Central memory CD8-positive, alpha-beta T cell (primary cell): ENCODE measurements at regions not wholly inside any gene's neighbourhood (a gene's known extent, or its start where the extent isn't known, plus 50 kb on each side); places are given as distances from the start of the nearest gene placed in this dataset.

Experiments
- ATAC-seq: fragments of 150-1000 bp; cut with Tn5 transposase; replicated peaks from 2 replicates; pipeline ENCODE4 v1.10.0; 2022; ENCODE audit warnings: mild to moderate bottlenecking, moderate FRiP score, moderate number of reproducible peaks; ENCODE audit not compliant: poor library complexity, severe bottlenecking; ENCODE audit errors: extremely low read depth
- DNase-seq, 2 donors: peaks; one replicate each; pipeline ENCODE4 v3.0.0; 2021; ENCODE audit warnings: low spot score in 2 of 2
- H3K27ac Mint-ChIP-seq: one replicate; pipeline ENCODE4 v1.8.0; 2022; ENCODE audit warnings: low read depth, mild to moderate bottlenecking, moderate library complexity, mixed read lengths
- H3K27me3 Mint-ChIP-seq: one replicate; pipeline ENCODE4 v1.8.0; 2022; ENCODE audit warnings: mixed read lengths
- H3K36me3 Mint-ChIP-seq: one replicate; pipeline ENCODE4 v1.8.0; 2022; ENCODE audit warnings: mild to moderate bottlenecking, moderate library complexity, mixed read lengths; ENCODE audit not compliant: insufficient read depth
- H3K4me1 Mint-ChIP-seq: one replicate; pipeline ENCODE4 v1.8.0; 2022; ENCODE audit warnings: mixed read lengths
- H3K4me3 Mint-ChIP-seq: one replicate; pipeline ENCODE4 v1.8.0; 2022; ENCODE audit warnings: mild to moderate bottlenecking, moderate library complexity, mixed read lengths
- H3K9me3 Mint-ChIP-seq: one replicate; pipeline ENCODE4 v1.8.0; 2022; ENCODE audit warnings: mixed read lengths

DNA sequence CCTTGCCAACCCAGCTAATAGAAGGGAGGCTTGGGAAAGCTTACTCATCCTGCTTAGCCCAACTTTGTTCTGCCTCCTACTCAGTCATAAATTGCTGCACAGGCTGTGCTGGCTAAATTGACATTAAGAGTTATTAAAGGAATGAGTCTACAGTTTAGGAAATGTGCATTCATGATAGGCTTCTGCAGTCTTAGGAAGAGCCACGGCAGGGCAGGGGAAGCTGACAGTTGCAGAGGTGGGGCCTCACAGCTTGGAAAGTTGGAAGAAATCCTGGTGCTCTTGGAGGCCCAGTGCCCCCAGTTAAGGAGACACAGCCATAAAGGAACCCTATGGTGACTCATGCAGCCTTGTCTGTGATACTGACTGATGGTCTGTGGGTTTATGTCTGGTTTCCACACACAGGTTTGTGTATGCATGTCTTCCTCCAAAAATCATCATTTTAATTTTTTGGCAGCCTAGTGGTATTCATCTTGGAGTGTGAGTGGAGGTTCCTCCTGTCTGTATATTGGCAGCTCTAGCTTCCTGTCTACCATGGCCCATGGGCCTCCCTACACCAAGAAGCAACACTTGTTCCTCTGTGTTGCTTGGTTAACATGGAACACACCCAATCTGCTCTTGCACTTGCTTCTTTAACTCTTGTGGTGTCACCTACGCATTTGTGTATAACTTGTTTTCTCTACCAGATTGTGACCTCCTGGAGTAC, 135.0 kb upstream of the KL start:
- Mint-ChIP-seq H3K36me3 (peaks cover 2% of the 10 kb centered on the region), H3K27me3 (no peaks in the 10 kb centered on the region), H3K4me3 (no peak overlapping the region), H3K9me3 (peaks cover 4% of the 10 kb centered on the region), H3K27ac (no peak overlapping the region), H3K4me1 (no peaks in the 10 kb centered on the region)
- ATAC-seq (no peak), DNase-seq (no peak)

- Mint-ChIP-seq H3K4me3 (no peak overlapping the region), H3K36me3 (peaks cover 2% of the 10 kb centered on the region), H3K27me3 (no peaks in the 10 kb centered on the region), H3K4me1 (no peaks in the 10 kb centered on the region), H3K27ac (no peak overlapping the region), H3K9me3 (peaks cover 4% of the 10 kb centered on the region)
- ATAC-seq: no peak
- DNase-seq: no peak
Measured at GRCh38 chr13:32881777-32882145, 134.5 kb upstream of the KL start.

- no peak overlapping the region for H3K27ac Mint-ChIP-seq
- no peak overlapping the region for H3K4me3 Mint-ChIP-seq
- ATAC-seq (no peak), DNase-seq (no peak)
- peaks cover 2% of the 10 kb centered on the region for H3K36me3 Mint-ChIP-seq
- peaks cover 9% of the 10 kb centered on the region for H3K9me3 Mint-ChIP-seq
- no peaks in the 10 kb centered on the region for H3K4me1 Mint-ChIP-seq
- no peaks in the 10 kb centered on the region for H3K27me3 Mint-ChIP-seq
Measured at GRCh38 chr13:32882691-32883090, 133.5 kb upstream of the KL start.

- DNase-seq (no peak), ATAC-seq (no peak)
- H3K4me3 Mint-ChIP-seq: no peak overlapping the region
- H3K9me3 Mint-ChIP-seq: peaks cover 11% of the 10 kb centered on the region
- peaks cover 2% of the 10 kb centered on the region for H3K36me3 Mint-ChIP-seq
- no peaks in the 10 kb centered on the region for H3K4me1 Mint-ChIP-seq
- H3K27me3 Mint-ChIP-seq: no peaks in the 10 kb centered on the region
- no peak overlapping the region for H3K27ac Mint-ChIP-seq
Measured at GRCh38 chr13:32883474-32883873, 132.7 kb upstream of the KL start.

DNA sequence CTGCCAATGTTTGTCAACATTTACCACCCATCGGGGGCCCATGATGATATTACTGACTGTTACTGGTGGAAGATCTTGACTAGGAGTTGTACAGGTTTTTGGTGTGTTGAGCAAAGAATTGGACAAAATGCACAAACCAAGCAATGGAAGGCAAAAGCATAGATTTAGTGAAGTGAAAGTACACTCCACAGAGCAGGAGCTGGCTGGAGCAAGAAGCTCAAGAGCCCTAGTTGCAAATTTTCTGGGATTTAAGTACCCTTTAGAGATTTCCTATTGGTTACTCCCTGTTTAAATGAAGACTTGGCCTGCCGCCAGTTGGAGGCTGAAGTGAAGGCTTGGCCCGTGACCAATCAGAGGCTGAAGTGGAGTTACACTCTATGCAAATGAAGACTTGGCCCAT, 128.6 kb upstream of the KL start:
- Mint-ChIP-seq H3K9me3 (peaks cover 11% of the 10 kb centered on the region), H3K27ac (no peak overlapping the region), H3K4me1 (no peaks in the 10 kb centered on the region), H3K36me3 (peaks cover 2% of the 10 kb centered on the region), H3K27me3 (no peaks in the 10 kb centered on the region), H3K4me3 (no peak overlapping the region)
- no peak for ATAC-seq
- no peak for DNase-seq

DNA sequence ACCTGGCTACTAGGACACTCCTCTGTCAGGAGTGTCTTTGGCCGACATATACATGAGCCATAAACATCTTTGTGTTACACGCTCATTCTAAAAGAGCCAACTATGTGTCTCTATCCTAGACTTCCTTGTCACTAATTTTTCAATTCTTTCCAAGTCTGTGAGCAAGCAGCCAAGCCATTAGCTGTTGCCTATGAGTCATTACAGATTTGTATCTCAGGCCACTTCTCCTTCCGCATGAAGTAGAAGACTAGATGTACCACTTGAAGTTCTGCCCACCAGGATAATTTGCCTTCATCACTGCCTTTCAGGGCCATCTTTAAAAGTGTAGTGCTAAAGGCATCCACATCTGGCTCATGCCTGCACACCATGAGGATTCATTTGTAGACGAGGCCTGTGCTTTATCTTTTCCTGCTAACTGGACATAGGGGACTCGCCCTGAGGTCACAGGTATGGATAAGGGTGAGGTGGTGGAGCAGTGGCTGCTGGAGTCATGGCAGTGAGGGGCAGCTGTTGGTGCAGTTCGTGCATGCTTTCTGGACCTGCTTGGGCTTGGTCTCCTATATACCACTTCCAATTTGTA, 126.1 kb upstream of the KL start:
- Mint-ChIP-seq H3K9me3 (peaks cover 6% of the 10 kb centered on the region), H3K27ac (no peak overlapping the region), H3K4me1 (no peaks in the 10 kb centered on the region), H3K27me3 (no peaks in the 10 kb centered on the region), H3K36me3 (no peaks in the 10 kb centered on the region), H3K4me3 (no peak overlapping the region)
- DNase-seq: no peak
- no peak for ATAC-seq

- H3K9me3 Mint-ChIP-seq: no peaks in the 10 kb centered on the region
- no peaks in the 10 kb centered on the region for H3K36me3 Mint-ChIP-seq
- H3K4me3 Mint-ChIP-seq: no peak overlapping the region
- no peaks in the 10 kb centered on the region for H3K27me3 Mint-ChIP-seq
- ATAC-seq (no peak), DNase-seq (no peak)
- no peaks in the 10 kb centered on the region for H3K4me1 Mint-ChIP-seq
- H3K27ac Mint-ChIP-seq: no peak overlapping the region
Measured at GRCh38 chr13:32893176-32893575, 123.0 kb upstream of the KL start.

GRCh38 chr13:32894589-32895001, 121.6 kb upstream of the KL start:
- DNase-seq (no peak), ATAC-seq (no peak)
- Mint-ChIP-seq H3K27me3 (no peaks in the 10 kb centered on the region), H3K4me1 (no peaks in the 10 kb centered on the region), H3K9me3 (no peaks in the 10 kb centered on the region), H3K4me3 (no peak overlapping the region), H3K27ac (no peak overlapping the region), H3K36me3 (no peaks in the 10 kb centered on the region)

- no peak for DNase-seq
- Mint-ChIP-seq H3K27me3 (no peaks in the 10 kb centered on the region), H3K27ac (no peak overlapping the region), H3K36me3 (no peaks in the 10 kb centered on the region), H3K9me3 (no peaks in the 10 kb centered on the region), H3K4me1 (no peaks in the 10 kb centered on the region), H3K4me3 (no peak overlapping the region)
- no peak for ATAC-seq
Measured at GRCh38 chr13:32895296-32895695, 120.9 kb upstream of the KL start.

DNA sequence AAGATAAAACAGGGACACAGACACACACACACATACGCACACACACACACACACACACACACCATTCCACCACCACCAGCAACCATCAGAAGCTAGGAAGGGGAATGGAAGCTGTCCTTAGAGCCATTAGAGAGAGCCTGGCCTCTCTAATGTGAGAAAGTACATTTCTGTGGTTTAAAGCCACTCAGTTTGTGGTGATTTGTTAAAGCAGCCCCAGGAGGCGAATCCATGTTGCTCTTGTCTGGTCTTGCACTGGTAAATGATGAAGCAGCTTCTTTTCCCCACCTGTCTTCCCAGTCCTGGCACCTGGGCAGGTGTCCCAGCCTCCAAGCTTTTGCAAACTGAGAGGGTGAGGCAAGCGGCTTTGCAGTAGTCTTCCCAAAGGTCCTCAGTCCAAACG, 118.9 kb upstream of the KL start:
- ATAC-seq: no peak
- no peaks in the 10 kb centered on the region for H3K4me1 Mint-ChIP-seq
- H3K27ac Mint-ChIP-seq: no peak overlapping the region
- no peaks in the 10 kb centered on the region for H3K9me3 Mint-ChIP-seq
- H3K27me3 Mint-ChIP-seq: no peaks in the 10 kb centered on the region
- DNase-seq: no peak
- H3K36me3 Mint-ChIP-seq: no peaks in the 10 kb centered on the region
- no peak overlapping the region for H3K4me3 Mint-ChIP-seq

DNA sequence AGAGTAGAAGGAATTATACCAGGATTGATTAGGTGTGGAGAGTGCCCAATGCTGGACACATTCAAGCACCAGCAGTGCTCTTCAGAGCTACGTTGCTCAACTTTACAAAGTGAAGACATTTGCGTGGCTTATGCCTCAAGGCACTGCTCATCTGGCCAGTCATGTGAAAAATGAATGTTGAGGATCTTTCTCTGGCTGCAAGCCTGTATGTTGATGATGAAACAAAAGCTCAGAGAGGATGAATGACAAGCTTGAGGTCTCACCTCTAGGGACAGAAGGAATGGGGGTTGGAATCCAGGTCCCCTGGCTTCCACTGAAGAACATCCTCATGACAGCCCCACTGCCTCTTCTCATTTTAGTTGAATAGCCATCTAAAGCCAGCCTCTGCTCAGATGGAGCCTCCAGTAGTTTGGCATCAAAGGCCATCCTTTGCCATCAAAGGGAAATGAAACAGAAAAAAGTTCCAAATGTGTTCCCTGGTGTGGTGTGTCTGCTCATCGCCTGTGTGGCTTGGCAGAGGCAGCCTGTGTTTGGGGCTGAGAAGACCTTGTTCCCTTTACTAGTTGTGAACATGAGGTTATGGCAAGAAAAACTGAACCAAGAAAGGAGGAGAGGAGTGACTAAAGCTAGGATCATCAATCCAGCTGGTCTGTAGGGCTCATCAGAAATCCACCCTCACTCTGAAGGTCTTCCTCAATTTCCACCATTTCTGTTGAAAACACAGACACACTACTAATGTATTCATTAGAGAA, 114.0 kb upstream of the KL start:
- Mint-ChIP-seq H3K27me3 (peaks cover 9% of the 10 kb centered on the region), H3K9me3 (no peaks in the 10 kb centered on the region), H3K36me3 (no peaks in the 10 kb centered on the region), H3K4me3 (no peak overlapping the region), H3K27ac (no peak overlapping the region), H3K4me1 (peaks cover 18% of the 10 kb centered on the region)
- ATAC-seq: no peak
- DNase-seq: no peak

DNA sequence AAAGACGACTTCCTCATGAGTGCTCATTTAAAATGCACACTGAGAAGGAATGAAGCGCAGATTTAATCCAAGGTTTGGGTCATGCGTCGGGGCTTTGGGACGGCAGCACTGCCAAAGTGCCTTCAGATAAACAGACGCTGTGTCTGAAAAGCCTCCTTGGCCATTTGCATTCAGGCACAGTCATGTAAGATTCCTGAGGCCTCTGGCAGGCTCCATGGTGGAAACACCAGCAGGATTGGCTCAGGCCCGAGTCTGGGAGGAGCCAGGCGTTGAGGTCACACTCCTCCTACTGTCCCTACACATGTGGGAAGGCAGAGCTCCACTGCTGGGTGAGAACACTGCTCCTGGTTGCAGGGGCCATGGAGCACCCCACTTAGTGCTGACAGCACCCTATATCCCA, 113.3 kb upstream of the KL start:
- peaks cover 18% of the 10 kb centered on the region for H3K4me1 Mint-ChIP-seq
- no peaks in the 10 kb centered on the region for H3K9me3 Mint-ChIP-seq
- H3K27me3 Mint-ChIP-seq: peaks cover 9% of the 10 kb centered on the region
- no peak overlapping the region for H3K27ac Mint-ChIP-seq
- no peak overlapping the region for H3K4me3 Mint-ChIP-seq
- no peak for DNase-seq
- no peak for ATAC-seq
- no peaks in the 10 kb centered on the region for H3K36me3 Mint-ChIP-seq

- Mint-ChIP-seq H3K27ac (no peak overlapping the region), H3K4me3 (no peak overlapping the region), H3K4me1 (peaks cover 18% of the 10 kb centered on the region), H3K27me3 (peaks cover 9% of the 10 kb centered on the region), H3K36me3 (no peaks in the 10 kb centered on the region), H3K9me3 (no peaks in the 10 kb centered on the region)
- ATAC-seq: no peak
- DNase-seq: no peak
Measured at GRCh38 chr13:32903720-32904119, 112.5 kb upstream of the KL start.
